VCaP (cell line): ENCODE measurements at regions not wholly inside any gene's neighbourhood (a gene's known extent, or its start where the extent isn't known, plus 50 kb on each side); places are given as distances from the start of the nearest gene placed in this dataset.

Source experiments
- H3K27ac ChIP-seq: fragments of 450-650 bp; 2 replicates; pipeline ENCODE4 v1.5.1; 2017
- TF ChIP-seq, protein P1 (sequence below): fragments of 450-650 bp; conservative IDR thresholded peaks from 2 replicates; pipeline ENCODE4 v1.5.1; 2017; ENCODE audit warnings: mild to moderate bottlenecking, moderate library complexity

DNA sequence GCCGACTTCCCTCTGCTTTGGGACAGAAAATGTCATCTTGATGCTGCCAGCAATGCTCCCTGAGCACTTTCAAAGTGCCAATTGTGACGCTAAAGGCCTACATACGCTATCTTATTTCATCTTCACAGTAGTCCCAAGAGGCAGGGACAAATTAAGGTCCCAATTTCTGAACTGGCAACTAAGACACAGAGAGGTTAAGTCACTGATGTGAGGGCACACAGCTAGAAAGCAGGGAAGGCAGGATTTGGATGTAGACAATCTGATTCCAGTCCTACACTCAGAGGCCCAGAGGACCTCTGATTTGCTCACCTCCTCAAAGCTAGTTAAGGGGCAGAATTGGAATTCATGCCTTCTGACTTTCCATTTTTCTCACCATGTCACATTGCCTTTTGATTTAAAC is 249.2 kb upstream of the CLINT1 start:
- TF ChIP-seq, protein P1, sequence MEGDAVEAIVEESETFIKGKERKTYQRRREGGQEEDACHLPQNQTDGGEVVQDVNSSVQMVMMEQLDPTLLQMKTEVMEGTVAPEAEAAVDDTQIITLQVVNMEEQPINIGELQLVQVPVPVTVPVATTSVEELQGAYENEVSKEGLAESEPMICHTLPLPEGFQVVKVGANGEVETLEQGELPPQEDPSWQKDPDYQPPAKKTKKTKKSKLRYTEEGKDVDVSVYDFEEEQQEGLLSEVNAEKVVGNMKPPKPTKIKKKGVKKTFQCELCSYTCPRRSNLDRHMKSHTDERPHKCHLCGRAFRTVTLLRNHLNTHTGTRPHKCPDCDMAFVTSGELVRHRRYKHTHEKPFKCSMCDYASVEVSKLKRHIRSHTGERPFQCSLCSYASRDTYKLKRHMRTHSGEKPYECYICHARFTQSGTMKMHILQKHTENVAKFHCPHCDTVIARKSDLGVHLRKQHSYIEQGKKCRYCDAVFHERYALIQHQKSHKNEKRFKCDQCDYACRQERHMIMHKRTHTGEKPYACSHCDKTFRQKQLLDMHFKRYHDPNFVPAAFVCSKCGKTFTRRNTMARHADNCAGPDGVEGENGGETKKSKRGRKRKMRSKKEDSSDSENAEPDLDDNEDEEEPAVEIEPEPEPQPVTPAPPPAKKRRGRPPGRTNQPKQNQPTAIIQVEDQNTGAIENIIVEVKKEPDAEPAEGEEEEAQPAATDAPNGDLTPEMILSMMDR = no peak
- no peak overlapping the region for H3K27ac ChIP-seq

DNA sequence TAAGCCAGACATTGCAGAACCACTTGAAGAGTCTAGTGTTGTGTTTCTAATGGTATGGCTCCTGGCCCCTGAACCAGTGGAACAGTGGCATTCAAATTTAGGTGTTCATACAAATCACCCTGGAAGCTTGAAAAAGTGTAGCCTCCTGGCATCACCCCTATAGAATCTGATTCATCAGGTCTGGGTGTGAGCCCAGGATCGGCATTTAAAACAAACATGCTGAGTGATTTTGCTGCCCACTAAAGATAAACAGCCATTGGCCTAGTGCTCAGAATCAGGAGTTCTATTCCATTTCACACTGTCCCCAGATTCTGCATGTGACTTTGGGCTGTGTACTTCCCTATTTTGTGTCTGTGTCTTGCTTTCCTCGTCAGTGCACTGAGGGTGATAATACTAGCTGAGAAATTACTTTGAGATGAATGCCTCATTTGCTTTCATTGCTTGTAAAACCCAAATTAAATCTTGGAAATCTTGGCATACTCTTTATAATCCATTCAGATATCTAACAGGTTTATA is 241.5 kb upstream of the CLINT1 start:
- TF ChIP-seq, protein P1 = no peak
- no peak overlapping the region for H3K27ac ChIP-seq

DNA sequence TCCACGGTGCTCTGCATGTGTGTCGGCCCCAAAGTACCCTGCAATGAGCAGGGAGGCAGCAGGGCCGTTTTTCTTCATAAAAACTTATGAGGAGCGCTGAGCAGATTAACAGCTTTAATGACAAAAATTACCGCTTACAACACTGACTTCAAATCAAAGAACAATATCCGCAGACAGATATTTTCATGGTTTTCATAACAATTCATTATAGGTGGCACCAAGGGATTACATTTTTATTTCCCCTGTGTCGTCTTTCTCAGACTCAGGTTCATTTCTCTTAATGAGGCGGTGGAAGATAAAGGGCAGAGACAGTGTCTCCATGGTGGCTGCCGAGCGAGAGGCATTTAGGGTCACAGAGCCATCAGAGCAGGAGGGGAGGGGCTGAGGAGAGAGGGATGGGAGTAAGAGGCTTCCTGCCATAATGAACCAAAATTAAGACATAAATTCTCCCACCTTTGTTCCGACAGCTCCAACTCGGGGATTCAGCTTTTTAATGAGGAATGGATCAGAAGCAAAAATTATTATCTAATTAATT is 240.7 kb upstream of the CLINT1 start:
- no peak overlapping the region for H3K27ac ChIP-seq
- TF ChIP-seq, protein P1 = no peak

DNA sequence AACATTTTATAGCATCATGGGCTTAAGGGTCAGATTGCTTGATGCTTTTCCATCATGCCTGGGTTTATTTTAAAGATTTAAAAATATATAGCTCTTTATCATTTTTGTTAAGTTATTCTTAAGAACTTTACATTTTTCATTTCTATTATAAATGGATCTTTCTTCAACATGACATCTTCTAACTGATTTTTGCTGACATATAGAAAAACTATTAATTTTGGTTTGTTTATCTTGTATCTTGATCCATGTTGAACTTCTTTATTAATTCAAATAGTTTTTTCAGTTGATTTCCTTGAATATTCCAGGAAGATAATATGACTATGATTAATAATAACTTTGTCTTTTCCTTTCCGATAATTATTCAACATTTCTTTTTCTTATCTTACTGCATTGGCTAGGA is 237.9 kb upstream of the CLINT1 start:
- TF ChIP-seq, protein P1 = no peak
- H3K27ac ChIP-seq = no peak overlapping the region

DNA sequence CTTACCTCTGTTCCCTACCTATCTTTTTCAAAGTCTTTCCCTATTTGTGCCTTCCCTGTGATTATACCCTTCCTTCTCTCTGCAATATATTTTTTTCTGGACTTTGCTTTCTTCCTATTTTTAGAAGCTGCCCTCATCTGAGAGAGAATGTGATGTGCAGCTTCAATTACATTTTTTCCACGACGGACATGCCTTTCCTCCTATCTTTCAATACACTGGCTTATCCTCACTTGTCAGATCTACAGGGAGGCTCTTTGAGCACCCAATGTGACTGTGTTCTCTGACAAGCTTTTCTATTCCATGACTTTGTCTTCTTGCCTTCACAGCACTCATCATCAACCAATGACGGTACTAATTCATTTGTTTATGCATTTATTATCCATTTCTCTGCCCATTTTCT is 227.9 kb upstream of the CLINT1 start:
- TF ChIP-seq, protein P1 = no peak

DNA sequence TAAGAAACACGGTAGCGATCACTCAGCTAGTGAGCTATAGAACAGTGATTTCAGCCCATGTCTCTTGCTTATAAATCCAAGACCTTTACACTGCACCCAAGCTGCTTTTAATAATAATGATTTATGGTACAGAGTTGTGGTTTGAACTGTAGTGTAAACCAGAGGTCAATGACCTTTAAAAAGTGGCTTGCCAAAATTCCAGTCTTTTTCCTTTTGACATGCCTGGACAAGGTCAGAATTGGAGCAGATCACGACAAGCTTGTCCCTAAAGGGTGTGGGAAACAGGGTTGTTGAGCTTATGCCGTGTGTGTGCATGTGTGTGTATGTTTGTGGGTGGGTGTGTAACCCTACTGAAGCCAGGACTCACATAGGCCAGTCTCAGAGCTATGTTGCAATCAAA is 225.3 kb upstream of the CLINT1 start:
- H3K27ac ChIP-seq = no peak overlapping the region
- TF ChIP-seq, protein P1 = no peak

More for the DNA sequence above, 227.9 kb upstream of the CLINT1 start:
- H3K27ac ChIP-seq = no peak overlapping the region

DNA sequence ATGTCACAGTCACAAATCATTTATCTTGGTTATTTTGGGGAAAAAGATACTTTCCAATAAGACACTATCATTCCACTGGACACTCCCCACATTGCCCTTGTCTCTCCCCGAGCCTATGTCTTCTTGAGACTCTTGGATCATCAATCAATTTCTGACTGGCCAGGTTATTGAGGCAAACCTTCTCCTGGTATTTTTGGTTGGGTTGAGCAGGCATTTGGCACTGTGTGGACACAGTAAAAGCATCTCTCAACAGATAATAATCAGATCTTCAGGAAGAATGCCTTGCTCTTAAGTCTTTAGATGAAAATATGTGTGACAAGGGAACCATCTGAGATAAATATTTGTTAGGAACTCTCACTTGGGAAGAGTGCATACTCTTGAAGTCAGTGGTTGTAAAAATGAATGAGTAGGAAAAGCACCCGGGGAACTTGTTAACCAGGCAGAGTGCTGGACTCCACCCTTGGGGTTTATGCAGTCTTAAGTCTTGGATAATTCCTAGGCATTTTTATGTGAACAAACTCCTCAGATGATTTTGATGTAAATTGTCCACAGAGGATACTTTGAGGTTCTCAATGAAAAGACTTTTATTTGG is 223.8 kb upstream of the CLINT1 start:
- H3K27ac ChIP-seq = no peak overlapping the region
- TF ChIP-seq, protein P1 = no peak
